Suprapubic skin (tissue), 4 donors: ENCODE measurements at regions not wholly inside any gene's neighbourhood (a gene's known extent, or its start where the extent isn't known, plus 50 kb on each side); places are given as distances from the start of the nearest gene placed in this dataset.
A peak's percentile ranks its signal among the peaks of the same experiment; 100 is the strongest.

Experiments
- DNase-seq, 2 donors: peaks; one replicate each; pipeline ENCODE4 v3.0.0-alpha.2; 2019; ENCODE audit warnings: low spot score in 2 of 2
- H3K27ac ChIP-seq: fragments of 200-600 bp; sonication (generic); one replicate; pipeline ENCODE4 v1.5.1; 2019
- H3K27me3 ChIP-seq: fragments of 200-600 bp; sonication (generic); one replicate; pipeline ENCODE4 v1.5.1; 2019
- H3K36me3 ChIP-seq: fragments of 200-600 bp; sonication (generic); one replicate; pipeline ENCODE4 v1.5.1; 2019
- H3K4me1 ChIP-seq: fragments of 200-600 bp; sonication (generic); one replicate; pipeline ENCODE4 v1.5.1; 2019
- H3K4me3 ChIP-seq: fragments of 200-600 bp; sonication (generic); one replicate; pipeline ENCODE4 v1.5.1; 2019; ENCODE audit warnings: mild to moderate bottlenecking
- H3K9me3 ChIP-seq: fragments of 200-600 bp; sonication (generic); one replicate; pipeline ENCODE4 v1.5.1; 2019
- EP300 ChIP-seq: sonication (generic); formaldehyde crosslinking; IDR thresholded peaks from one replicate; pipeline ENCODE4 v1.6.1; 2017; ENCODE audit warnings: antibody characterized with exemption
- POLR2A ChIP-seq, 2 donors: fragments of 450-650 bp; IDR thresholded peaks; one replicate each; pipeline ENCODE4 v1.6.1; 2017; ENCODE audit warnings: antibody characterized with exemption in 2 of 2, mild to moderate bottlenecking in 2 of 2, moderate library complexity in 2 of 2
- POLR2AphosphoS5 ChIP-seq, 3 donors: sonication (generic); formaldehyde crosslinking; IDR thresholded peaks; one replicate each; pipeline ENCODE4 v1.6.1; 2017; ENCODE audit warnings: antibody characterized with exemption in 3 of 3
- WGBS: methylation state at CpG from one replicate; pipeline ENCODE4 v1.1.5; 2018; 5-methylcytosine and 5-hydroxymethylcytosine counted together
- TF ChIP-seq, protein P1 (sequence below), 2 donors: fragments of 200-600 bp in 1 of 2; fragments of 450-650 bp in 1 of 2; sonication (generic) in 1 of 2; IDR thresholded peaks; one replicate each; pipeline ENCODE4 v1.5.1; 2016 to 2019; ENCODE audit warnings: antibody characterized with exemption in 2 of 2, mild to moderate bottlenecking in 1 of 2, moderate library complexity in 1 of 2

DNA sequence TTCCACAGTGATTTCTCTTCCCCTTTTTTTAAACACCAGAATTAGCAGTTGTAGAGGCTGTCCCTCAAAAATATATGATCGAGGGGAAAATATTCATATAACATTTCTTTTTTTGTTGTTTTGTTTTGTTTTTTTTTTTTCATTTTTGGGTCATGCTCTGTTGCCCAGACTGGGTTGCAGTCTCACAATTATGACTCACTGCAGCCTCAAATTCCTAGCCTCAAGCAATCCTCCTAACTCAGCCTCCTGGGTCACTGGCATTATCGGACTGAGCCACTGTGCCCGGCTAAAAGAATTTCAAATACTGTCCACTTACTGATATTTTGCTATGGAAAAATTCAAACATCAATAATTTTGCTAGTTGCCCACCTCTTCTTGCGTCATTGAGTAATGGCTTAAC is 134.0 kb downstream of the HFE start:
- H3K36me3 ChIP-seq = no peaks in the 10 kb centered on the region
- H3K9me3 ChIP-seq = no peaks in the 10 kb centered on the region
- WGBS = 92% methylated on average over 4 of the region's 4 CpGs
- no peak for TF ChIP-seq POLR2AphosphoS5 (IDR thresholded peaks at IDR 0.05)
- TF ChIP-seq, protein P1, sequence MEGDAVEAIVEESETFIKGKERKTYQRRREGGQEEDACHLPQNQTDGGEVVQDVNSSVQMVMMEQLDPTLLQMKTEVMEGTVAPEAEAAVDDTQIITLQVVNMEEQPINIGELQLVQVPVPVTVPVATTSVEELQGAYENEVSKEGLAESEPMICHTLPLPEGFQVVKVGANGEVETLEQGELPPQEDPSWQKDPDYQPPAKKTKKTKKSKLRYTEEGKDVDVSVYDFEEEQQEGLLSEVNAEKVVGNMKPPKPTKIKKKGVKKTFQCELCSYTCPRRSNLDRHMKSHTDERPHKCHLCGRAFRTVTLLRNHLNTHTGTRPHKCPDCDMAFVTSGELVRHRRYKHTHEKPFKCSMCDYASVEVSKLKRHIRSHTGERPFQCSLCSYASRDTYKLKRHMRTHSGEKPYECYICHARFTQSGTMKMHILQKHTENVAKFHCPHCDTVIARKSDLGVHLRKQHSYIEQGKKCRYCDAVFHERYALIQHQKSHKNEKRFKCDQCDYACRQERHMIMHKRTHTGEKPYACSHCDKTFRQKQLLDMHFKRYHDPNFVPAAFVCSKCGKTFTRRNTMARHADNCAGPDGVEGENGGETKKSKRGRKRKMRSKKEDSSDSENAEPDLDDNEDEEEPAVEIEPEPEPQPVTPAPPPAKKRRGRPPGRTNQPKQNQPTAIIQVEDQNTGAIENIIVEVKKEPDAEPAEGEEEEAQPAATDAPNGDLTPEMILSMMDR (IDR thresholded peaks at IDR 0.05) = no peak
- TF ChIP-seq EP300 = no peak
- TF ChIP-seq POLR2A (IDR thresholded peaks at IDR 0.05) = no peak
- peaks cover 25% of the 10 kb centered on the region for H3K27me3 ChIP-seq
- no peak overlapping the region for H3K27ac ChIP-seq
- H3K4me1 ChIP-seq = peaks cover 28% of the 10 kb centered on the region
- DNase-seq = no peak
- no peak overlapping the region for H3K4me3 ChIP-seq

DNA sequence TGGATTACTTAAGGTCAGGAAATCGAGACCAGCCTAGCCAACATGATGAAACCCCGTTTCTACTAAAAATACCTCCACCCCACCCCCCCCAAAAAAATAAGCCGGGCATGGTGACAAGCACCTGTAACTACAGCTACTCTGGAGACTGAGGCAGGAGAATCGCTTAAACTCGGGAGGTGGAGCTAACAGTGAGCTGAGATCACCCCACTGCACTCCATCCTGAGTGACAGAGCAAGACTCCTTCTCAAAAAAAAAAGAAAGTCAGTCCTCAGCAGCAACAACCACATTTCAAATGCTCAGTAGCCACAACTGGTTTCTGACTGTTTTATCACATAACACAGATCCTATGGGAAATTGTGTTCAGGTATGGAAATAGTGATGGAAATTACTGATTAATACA is 135.3 kb downstream of the HFE start:
- H3K27ac ChIP-seq = peak overlapping the region; percentile 93
- TF ChIP-seq, protein P1 (IDR thresholded peaks at IDR 0.05) = no peak
- TF ChIP-seq POLR2AphosphoS5 (IDR thresholded peaks at IDR 0.05) (no peak), POLR2A (IDR thresholded peaks at IDR 0.05) (no peak), EP300 (no peak)
- H3K4me1 ChIP-seq = peaks cover 19% of the 10 kb centered on the region
- H3K27me3 ChIP-seq = peaks cover 27% of the 10 kb centered on the region
- no peaks in the 10 kb centered on the region for H3K36me3 ChIP-seq
- no peak for DNase-seq
- H3K4me3 ChIP-seq = no peak overlapping the region
- WGBS = 28% methylated on average over 5 of the region's 5 CpGs
- H3K9me3 ChIP-seq = no peaks in the 10 kb centered on the region

- 3% methylated on average over 7 of the region's 7 CpGs for WGBS
- no peak for DNase-seq
- no peaks in the 10 kb centered on the region for H3K9me3 ChIP-seq
- H3K36me3 ChIP-seq = no peaks in the 10 kb centered on the region
- peak overlapping the region; percentile 93 for H3K27ac ChIP-seq
- peaks cover 32% of the 10 kb centered on the region for H3K27me3 ChIP-seq
- peak overlapping the region; percentile 56 for H3K4me3 ChIP-seq
- TF ChIP-seq EP300 = no peak
- TF ChIP-seq, protein P1 (IDR thresholded peaks at IDR 0.05) = no peak
- TF ChIP-seq POLR2AphosphoS5 (IDR thresholded peaks at IDR 0.05) = no peak
- TF ChIP-seq POLR2A (IDR thresholded peaks at IDR 0.05) = no peak
- peaks cover 15% of the 10 kb centered on the region for H3K4me1 ChIP-seq
These were observed 136.0 kb downstream of the HFE start for GRCh38 chr6:26223228-26223627.

DNA sequence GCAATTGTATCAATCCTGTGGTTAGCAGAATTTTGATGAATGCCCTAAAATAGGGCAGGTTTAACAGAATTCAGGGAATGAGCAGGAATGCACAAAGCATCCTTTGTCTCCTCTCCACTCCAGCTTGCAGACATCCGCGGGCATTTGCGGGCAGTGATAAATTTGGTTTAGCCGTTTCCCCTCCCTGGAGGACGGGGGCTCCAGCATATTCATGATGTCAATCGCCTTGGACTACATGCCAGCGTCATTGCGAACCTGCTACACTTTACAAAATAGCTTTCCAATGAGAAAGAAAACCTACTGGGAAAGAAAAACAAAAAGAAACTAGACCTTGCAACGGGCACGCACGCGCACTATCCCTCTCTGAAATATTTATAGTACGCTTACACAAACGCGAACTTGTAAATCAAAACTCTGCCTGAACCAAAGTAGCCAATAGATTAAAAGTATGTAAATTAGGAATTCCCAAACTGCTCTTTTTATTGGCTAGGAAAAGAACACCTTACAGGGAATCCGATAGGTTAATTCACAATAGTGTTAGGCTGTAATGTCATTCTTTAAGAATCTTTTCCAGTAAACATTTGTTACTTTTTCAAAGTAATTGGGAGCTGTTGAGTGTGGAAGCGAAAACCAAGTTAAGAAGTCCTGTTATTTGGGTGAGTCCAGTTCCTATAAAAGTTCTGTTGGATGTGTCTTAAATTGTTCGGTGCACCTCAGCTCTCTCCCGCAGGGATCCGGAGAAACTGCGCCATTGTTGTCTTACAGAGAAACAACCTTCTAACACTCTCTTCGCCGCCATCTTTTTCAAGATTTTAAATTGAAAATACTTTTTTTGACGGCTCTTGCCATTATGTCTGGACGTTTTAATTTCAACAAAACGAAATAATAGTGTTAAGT is 136.7 kb downstream of the HFE start:
- TF ChIP-seq EP300 = no peak
- peak in 2 of 3 donors; percentile 30 to 73 for TF ChIP-seq POLR2AphosphoS5 (IDR thresholded peaks at IDR 0.05)
- TF ChIP-seq, protein P1 (IDR thresholded peaks at IDR 0.05) = no peak
- peak; percentile 9 to 16 for TF ChIP-seq POLR2A (IDR thresholded peaks at IDR 0.05)
- H3K27me3 ChIP-seq = peaks cover 30% of the 10 kb centered on the region
- peaks cover 14% of the 10 kb centered on the region for H3K4me1 ChIP-seq
- H3K4me3 ChIP-seq = peak overlapping the region; percentile 56
- H3K36me3 ChIP-seq = no peaks in the 10 kb centered on the region
- no peaks in the 10 kb centered on the region for H3K9me3 ChIP-seq
- H3K27ac ChIP-seq = peak overlapping the region; percentile 93
- DNase-seq = no peak
- 1% methylated on average over 26 of the region's 26 CpGs for WGBS

DNA sequence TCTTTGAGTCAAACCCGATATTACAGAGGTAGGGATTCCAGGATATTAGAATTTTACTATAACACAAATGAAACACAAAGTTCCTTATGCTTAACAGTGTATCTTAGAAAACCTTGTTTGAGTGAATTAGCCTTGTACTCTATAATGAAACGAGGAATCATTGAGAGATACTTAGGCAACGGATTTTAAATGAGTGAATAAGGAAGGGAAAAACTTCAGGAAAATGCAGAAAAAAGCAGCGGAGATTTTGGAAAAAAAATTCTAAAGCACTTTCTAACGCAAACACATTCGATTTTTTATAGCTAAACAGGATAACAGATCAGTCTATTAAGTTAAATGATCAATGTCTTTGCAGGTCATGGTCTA is 137.3 kb downstream of the HFE start:
- 5% methylated on average over 6 of the region's 6 CpGs for WGBS
- Histone ChIP-seq H3K4me3 (peak overlapping the region; percentile 56), H3K9me3 (no peaks in the 10 kb centered on the region), H3K4me1 (peaks cover 14% of the 10 kb centered on the region), H3K27ac (peak overlapping the region; percentile 93), H3K36me3 (no peaks in the 10 kb centered on the region), H3K27me3 (peaks cover 30% of the 10 kb centered on the region)
- DNase-seq = no peak
- TF ChIP-seq POLR2A (IDR thresholded peaks at IDR 0.05) (no peak), EP300 (no peak), POLR2AphosphoS5 (IDR thresholded peaks at IDR 0.05) (no peak)
- TF ChIP-seq, protein P1 (IDR thresholded peaks at IDR 0.05) = no peak
